VCaP (cell line): ENCODE measurements at regions not wholly inside any gene's neighbourhood (a gene's known extent, or its start where the extent isn't known, plus 50 kb on each side); places are given as distances from the start of the nearest gene placed in this dataset.

Experiments
- H3K27ac ChIP-seq: fragments of 450-650 bp; 2 replicates; pipeline ENCODE4 v1.5.1; 2017
- CTCF ChIP-seq: fragments of 450-650 bp; conservative IDR thresholded peaks from 2 replicates; pipeline ENCODE4 v1.5.1; 2017; ENCODE audit warnings: mild to moderate bottlenecking, moderate library complexity

DNA sequence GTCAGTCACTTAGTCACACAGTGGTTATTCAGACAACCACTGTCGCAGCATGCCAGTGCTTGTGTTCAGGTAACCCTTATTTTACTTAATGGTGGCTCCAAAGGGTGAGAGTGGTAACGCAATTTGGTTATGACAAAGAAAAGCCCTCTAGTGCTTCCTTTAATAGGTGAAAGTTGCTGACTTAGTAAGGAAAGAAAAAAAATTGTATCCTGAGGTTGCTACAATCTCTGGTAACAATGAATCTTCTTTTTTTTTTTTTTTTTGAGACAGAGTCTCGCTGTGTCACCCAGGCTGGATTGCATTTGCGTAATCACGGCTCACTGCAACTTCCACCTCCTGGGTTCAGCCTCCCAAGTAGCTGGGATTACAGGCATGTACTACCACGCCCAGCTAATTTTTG, 64.5 kb downstream of the C11orf91 start:
- H3K27ac ChIP-seq: no peak overlapping the region

GRCh38 chr11:33635161-33635560, 65.5 kb downstream of the C11orf91 start:
- no peak for TF ChIP-seq CTCF
- H3K27ac ChIP-seq: no peak overlapping the region

More for the DNA sequence above, 64.5 kb downstream of the C11orf91 start:
- TF ChIP-seq CTCF: no peak

DNA sequence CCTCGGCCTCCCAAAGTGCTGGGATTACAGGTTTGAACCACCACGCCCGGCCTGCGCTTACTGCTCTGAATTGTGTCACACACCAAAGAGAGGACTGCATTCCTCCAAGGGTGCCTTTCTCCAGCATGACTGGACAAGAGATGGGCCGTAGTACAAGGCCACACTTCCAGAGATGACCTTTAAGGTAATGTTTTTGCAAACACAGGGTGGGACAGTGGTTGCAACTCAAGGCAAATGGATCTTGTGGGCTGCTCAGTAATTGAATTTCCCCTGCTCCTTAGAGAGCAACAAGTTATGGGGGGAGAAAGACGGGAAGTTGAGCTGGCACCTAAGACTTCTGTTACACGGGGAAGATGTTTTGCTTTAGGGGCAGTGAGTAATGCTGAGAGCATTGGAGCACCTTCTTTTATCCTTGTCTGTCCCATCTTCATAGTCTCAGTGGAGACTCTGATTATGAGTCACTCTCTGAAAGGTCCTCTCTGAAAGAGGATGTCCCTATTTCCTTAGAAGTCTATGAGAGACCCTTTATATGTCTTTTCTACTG, 66.3 kb downstream of the C11orf91 start:
- H3K27ac ChIP-seq: no peak overlapping the region
- TF ChIP-seq CTCF: no peak

DNA sequence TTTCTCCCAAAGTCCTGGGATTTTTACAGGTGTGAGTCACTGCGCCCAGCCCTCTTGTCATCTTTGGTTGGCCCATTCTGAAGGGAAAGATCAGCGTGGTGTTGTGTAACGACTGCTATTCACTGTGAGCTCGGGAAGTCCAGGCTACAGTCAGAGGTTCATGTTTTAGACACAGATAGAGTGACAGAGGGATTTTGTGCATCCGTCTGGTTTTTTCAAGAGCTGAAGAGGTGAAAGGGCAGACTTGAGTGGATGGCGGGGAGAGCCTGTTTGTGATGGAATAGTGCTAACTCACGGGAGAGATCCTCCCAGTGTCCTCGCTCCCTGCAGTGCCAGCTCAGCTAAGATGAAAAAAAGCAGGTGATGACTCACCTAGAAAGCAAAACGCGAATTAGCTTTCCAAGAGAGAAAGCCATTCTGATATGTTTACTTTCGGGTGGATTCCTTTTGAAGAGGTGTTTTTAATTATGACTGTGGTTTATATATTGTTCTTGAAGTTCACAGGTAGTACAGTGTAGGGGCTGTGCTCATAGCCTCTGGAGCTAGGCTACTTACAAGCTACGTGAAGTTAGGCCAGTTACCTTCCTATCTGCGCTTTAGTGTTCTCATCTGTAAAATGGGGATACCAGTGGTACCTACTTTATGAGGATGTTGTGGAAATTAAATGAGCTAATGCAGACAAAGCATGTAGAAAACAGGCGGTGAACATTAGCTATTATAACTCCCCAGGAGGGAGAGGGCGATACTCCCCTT, 67.2 kb downstream of the C11orf91 start:
- no peak overlapping the region for H3K27ac ChIP-seq
- no peak for TF ChIP-seq CTCF

DNA sequence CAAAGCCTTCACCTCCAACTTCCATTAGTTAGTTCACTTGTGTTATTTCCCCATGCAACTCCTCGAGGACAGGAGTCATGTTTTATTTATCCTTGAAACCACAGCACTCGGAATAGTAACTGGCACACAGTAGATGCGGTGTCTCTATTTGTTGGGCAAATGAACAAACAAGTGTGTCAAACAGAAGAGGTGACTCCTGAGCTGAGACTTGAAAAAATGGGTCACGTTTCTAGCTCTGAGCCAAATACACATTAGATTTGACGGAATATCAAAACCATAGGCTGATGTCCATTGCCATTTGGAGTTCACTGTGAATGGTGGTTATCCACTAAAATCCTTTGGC, 68.9 kb downstream of the C11orf91 start:
- no peak overlapping the region for H3K27ac ChIP-seq
- no peak for TF ChIP-seq CTCF

DNA sequence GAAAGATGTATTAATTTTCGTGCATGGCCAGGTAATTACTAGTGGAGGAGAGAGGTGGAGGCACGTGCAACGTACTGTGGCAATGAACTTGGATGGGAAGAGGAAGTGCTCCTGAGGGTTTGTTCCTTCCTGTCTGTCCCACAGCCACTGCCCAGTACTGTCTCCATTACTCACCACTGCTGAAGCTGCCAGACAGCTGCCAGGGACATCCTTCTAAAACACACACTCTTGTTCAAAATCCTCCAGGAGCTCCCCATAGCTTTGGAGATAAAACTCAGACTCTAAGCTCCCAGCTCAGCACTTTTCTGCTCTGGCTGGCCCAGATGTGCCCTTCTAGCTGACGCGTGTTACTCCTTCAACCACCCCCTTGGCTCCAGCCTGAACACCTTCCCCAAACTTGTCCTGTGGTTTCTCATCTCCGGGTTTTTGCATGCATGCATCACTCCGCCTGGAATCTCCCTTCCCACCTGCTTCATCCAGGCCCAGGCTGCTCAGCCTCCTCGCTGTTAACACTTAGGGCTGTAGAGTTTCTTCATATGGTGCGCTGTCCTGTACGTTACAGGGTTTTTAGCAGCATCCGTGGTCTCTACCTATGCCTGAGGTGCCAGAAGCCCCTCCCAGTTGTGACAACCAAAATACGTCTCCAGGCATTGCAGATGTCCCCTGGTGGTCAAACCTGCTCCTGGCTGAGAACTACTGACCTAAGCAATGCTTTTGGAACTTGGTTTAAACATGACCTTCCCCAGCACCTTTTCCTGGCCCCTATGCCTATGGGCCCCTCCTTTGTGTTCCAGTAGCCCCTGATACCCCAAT, 69.5 kb downstream of the C11orf91 start:
- no peak for TF ChIP-seq CTCF
- H3K27ac ChIP-seq: no peak overlapping the region

DNA sequence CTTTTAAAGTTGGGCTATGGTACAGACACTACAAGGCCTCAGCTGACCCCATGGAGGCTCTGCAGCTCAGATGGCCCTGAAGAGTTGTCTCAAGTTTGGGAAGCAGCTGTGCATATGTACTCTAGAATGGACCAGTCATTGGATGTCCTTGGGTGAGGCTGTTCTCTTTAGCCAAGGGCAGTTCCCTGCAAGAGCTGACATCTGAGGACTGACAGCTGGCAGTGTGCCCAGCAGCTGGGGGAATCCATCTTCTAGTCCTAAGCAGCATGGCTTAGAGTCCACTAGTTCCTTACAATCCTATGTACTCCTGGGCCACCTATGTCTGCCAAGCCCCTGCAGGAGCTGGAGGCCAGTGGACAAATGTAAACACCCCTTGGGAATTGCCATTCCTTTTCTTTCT, 76.5 kb downstream of the C11orf91 start:
- H3K27ac ChIP-seq: no peak overlapping the region
- no peak for TF ChIP-seq CTCF
